GM21786 (cell line): ENCODE measurements at regions not wholly inside any gene's neighbourhood (a gene's known extent, or its start where the extent isn't known, plus 50 kb on each side); places are given as distances from the start of the nearest gene placed in this dataset.

ENCODE experiments used
- ATAC-seq: cut with Tn5 transposase; IDR thresholded peaks from one replicate; pipeline ENCODE4 v1.9.1; 2021; ENCODE audit not compliant: unreplicated experiment

DNA sequence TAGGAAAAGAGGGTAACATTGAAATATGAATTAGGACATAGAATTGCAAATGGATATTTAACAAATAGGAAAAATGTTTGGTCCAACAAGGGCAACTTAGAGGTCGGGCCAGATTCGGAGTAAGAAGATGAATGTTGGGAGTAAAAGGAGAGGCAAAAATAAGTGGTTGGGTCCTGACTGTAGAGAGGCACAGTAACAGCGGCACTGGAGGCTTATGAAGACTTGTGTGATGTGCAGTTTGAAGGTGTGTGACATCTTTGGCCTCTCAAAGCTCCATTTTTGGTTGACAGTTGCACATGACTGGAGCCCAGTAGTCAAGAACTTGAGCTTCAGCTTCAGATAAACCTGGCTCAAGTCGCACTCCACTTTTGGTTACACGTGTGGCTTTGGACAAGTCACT, 109.9 kb upstream of the PAXBP1 start:
- no peak for ATAC-seq

DNA sequence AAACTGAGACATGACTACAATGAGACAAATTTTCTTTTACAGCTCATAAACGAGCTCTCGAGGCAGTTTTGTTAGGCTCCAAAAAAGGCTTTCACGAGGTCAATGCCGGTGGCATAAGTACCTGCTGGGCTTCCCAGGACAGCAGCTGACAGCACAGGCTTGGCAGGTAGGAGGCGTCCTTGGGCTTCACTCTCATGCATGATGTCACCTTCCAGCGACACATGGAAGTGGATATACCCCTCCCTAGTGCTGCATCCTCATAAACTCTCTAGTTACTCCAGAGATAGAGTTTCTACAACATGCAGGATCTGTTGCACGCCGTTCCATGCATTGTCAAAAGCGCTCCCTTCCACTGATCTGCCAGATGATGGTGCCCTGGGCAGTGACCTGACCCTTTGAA, 112.5 kb upstream of the PAXBP1 start:
- no peak for ATAC-seq

DNA sequence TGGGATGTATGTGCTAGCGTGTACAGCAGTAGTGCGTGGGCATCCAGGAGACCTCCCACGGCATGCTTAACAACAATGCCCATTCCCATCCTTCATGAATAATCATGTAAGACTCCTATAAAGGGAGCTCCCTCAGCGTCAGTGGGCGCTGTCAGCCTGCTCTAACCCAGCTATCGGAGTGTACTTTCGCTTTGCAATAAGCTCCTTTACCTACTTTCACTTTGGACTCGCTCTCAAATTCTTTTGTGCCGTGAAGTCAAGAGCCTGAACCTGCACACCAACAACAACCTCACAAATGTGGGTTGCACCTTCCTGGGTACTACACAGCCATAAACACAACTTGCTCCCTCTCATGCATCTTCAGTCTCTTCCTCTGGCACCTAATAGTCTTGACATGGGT, 114.8 kb upstream of the PAXBP1 start:
- ATAC-seq, result no peak

GRCh38 chr21:32887026-32887425, 115.5 kb upstream of the PAXBP1 start:
- no peak for ATAC-seq

DNA sequence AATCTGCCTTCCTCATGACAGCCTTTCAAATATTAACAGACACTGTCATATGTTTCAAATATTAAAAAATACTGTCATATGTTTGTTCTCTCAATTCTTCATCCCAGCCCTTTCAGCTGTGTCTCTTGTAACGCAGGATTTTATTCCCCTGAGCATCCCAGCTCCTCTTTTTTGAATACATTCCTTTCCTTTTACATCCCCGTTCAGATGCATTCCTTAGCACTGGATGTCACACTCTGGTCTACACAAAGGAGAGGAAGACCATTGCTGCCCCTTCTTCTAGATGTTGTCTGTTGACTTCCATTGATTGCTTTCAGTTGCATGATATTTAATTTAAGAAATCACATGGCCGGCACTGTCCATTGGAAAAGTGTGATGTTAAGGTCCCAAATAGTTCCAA, 117.4 kb upstream of the PAXBP1 start:
- no peak for ATAC-seq

DNA sequence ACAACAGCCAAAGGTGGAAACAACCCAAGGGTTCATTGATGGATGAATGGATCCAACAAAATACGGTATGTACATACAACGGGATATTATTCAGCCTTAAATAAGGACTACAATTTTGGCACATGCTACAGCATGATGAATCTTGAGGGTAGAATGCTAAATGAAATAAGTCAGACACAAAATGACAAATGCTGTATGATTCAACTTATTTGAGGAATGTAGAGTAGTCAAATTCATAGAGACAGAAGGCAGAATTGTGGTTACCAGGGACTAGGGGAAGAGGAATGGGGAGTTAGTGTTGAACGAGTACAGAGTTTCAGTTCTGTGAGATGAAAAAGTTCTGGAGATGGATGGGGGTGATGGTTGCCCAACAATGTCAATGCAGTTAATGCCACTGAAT, 118.0 kb upstream of the PAXBP1 start:
- ATAC-seq, result no peak

DNA sequence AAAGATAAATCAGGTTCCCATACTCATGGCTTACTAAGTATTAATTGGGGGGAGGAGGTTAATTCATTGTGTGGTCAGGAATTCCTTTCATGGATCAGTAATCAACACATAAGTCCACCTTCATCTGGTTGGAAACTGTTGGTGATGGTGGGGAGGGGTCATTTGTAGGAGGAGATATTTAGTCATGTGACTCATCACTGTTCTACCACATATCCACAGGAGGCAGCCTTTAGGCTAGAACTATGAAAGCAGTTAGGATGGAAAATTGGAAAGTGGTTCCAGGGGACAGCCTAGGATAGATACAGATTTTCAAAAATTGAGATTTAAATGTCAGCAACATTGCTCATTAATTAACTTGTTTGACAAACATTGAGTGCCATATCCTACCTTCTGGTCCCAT, 122.8 kb upstream of the PAXBP1 start:
- no peak for ATAC-seq

DNA sequence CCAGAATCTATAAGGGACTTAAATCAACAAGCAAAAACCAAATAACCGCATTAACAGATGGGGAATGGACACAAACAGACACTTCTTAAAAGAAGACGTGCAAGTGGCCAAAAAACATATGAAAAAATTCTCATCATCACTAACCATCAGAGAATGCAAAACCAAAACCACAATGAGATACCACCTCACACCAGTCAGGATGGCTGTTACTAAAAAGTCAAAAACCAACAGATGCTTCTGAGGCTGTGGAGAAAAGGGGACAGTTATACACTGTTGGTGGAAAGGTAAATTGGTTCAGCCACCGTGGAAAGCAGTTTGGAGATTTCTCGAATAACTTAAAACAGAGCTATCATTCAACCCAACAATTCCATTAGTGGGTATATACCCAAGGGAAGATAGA, 124.9 kb upstream of the OLIG2 start:
- no peak for ATAC-seq

GRCh38 chr21:32907521-32907920, 118.2 kb upstream of the OLIG2 start:
- no peak for ATAC-seq

DNA sequence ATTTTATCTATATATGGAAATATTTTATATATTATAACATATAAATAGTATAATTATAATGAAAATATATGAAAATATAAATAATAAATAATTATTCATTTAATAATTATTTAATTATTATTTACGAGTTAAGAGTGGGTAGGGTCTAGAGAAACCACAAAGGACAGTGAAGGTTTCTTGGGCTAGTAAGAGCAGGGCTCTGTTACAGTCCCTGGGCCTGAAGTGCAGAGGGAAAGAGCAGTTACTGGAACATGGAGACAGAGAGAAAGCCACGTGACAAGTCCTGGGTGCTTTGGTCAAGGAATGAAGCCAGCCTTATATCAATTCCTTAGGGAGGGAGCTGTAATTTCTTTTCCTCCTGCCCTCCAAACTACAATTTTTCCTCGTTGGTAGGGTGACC, 117.2 kb upstream of the OLIG2 start:
- ATAC-seq, result no peak

DNA sequence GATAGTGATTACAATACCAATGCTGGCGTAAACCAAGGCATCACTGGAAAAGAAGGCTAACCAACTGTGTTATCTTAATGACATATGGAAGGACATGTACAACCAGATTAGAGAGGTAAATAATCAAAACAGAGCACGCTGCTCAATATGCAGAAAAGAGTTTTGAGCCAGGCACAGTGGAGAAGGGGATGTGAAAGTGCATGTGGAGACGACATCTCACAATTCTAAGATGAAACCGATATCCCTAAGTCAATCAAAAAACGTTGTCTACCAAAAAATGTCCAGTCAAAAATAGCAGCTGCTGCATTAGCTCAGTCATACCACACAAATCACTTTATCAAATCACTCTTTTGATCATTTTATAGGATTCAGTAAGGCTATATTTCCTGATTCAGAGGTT, 116.3 kb upstream of the OLIG2 start:
- no peak for ATAC-seq

- ATAC-seq, result no peak
Measured at GRCh38 chr21:32914424-32915039, 111.2 kb upstream of the OLIG2 start.

- ATAC-seq, result no peak
Measured at GRCh38 chr21:32915099-32915498, 110.6 kb upstream of the OLIG2 start.

DNA sequence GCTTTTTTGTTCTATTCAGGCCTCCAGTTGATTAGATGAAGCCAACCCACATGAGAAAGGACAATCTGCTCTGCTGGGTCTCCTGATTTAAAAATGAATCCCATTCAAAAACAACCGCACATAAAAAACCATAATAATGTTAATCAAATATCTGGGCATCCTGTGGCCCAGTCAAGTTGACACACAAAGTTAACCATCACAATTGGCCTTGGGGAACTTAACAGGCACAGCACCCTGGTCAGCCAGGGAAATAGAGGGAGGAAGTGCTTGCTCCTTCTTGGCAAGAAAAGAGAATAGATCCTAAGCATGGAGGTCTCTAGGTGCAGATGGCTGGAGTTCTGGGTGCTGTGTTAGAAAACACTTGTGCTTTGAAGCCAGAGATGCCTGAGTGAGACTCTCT, 109.6 kb upstream of the OLIG2 start:
- no peak for ATAC-seq

DNA sequence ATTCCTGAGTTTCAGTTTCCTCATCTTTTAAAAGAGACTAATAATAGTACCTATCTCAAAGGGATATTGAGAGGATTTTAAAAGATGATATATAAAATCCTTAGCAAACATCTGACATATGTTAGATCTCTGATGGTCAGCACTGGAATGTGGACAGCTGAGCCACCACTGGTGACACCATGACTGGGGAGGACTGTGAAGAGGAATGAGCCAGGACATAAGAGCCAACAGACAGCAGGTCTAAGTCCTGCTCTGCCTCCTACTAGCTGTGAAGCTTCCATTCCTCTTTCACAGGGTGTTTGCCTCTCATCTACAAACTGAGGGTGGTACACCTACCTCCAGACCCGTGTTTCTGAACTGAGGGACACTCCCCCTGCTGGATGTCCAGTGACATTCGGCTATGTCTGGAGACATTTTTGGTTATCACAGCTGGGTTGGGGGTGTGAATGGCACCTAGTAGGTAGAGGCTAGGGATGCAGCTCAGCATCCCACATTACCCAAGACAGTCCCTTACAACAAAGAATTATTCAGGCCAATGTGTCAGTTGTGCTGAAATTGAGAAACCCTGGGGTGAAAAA, 109.1 kb upstream of the OLIG2 start:
- no peak for ATAC-seq

GRCh38 chr21:32917362-32918135, 108.2 kb upstream of the OLIG2 start:
- no peak for ATAC-seq

GRCh38 chr21:32918478-32919120, 107.1 kb upstream of the OLIG2 start:
- ATAC-seq, result no peak

- ATAC-seq, result no peak
Measured at GRCh38 chr21:32920474-32920873, 105.3 kb upstream of the OLIG2 start.

DNA sequence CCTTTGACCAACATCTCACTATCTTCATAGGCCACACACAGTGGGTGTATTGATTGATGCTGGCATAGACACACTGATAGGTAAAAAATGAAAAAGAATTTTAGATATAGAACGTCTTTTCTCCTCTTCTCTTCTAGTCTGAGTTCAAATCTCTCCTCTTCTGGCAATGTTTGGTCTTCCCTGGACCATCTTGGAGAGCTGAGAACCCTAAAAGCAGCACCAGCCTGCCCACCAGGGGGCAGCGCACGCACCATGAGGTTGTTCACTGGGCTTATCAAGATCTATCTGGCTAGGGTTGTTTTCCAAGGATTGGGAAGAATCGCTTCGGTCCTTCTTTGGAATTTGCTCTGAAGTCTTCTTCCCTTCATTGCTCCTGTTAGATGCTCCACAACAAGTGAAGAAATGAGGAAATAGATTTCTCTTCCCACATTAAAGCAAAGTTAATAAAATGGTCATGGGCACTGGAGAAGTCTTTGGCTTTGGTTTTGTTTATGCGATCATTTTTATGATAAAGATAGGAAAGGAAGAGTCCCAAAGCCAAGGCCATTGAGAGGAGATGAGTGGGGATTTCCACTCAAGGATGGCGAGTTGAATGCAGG, 104.0 kb upstream of the OLIG2 start:
- ATAC-seq, result no peak

GRCh38 chr21:32925098-32925497, 100.6 kb upstream of the OLIG2 start:
- ATAC-seq, result no peak

GRCh38 chr21:32929633-32930038, 96.1 kb upstream of the OLIG2 start:
- ATAC-seq, result peak; percentile 45

- ATAC-seq, result no peak
Measured at GRCh38 chr21:32930673-32931072, 95.1 kb upstream of the OLIG2 start.
